ENCODE measurements at regions not wholly inside any gene's neighbourhood (a gene's known extent, or its start where the extent isn't known, plus 50 kb on each side); places are given as distances from the start of the nearest gene placed in this dataset.

DNA sequence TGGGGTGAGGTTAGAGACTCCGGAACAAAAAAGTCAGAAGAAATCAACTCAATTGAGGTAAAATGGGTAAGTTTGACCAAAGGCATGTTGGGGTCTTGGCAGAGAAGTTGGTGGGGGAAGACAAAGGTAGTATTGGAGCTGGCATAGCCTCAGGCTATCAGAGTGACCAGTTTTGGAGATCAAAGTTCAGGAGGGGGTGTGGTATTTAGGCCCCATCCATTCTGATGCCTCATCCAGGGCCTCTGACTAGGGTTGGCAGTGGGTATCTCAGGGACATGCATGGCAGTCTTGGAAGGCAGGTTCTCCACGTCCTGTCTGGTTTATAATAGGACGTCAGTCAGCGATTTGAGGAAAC lies 73.2 kb upstream of the TRABD2B start:
- no peak for TF ChIP-seq TEAD2 (tag; IDR thresholded peaks at IDR 0.05)
- TF ChIP-seq POLR2A (conservative IDR thresholded peaks at IDR 0.05), result no peak
- TF ChIP-seq, protein P1, sequence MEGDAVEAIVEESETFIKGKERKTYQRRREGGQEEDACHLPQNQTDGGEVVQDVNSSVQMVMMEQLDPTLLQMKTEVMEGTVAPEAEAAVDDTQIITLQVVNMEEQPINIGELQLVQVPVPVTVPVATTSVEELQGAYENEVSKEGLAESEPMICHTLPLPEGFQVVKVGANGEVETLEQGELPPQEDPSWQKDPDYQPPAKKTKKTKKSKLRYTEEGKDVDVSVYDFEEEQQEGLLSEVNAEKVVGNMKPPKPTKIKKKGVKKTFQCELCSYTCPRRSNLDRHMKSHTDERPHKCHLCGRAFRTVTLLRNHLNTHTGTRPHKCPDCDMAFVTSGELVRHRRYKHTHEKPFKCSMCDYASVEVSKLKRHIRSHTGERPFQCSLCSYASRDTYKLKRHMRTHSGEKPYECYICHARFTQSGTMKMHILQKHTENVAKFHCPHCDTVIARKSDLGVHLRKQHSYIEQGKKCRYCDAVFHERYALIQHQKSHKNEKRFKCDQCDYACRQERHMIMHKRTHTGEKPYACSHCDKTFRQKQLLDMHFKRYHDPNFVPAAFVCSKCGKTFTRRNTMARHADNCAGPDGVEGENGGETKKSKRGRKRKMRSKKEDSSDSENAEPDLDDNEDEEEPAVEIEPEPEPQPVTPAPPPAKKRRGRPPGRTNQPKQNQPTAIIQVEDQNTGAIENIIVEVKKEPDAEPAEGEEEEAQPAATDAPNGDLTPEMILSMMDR (IDR thresholded peaks at IDR 0.05 in 2 of 3, conservative IDR thresholded peaks at IDR 0.05 in 1 of 3; ENCODE audit: insufficient read depth in 2 of 3, low read depth in 1 of 3, low read length in 3 of 3), result no peak
- TF ChIP-seq TOE1 (IDR thresholded peaks at IDR 0.05; ENCODE audit: borderline replicate concordance), result no peak
- no peak for TF ChIP-seq TOE1 (CRISPR knock-in tag; IDR thresholded peaks at IDR 0.05; ENCODE audit: borderline replicate concordance, low read depth)
- TF ChIP-seq ESRRA (IDR thresholded peaks at IDR 0.05; ENCODE audit: borderline replicate concordance, low read depth), result no peak
- TF ChIP-seq HMG20A (CRISPR knock-in tag; conservative IDR thresholded peaks at IDR 0.05), result no peak
- TF ChIP-seq HCFC1 (IDR thresholded peaks at IDR 0.05; ENCODE audit: low read depth, low read length), result no peak
- TF ChIP-seq RBBP5 (IDR thresholded peaks at IDR 0.05; ENCODE audit: borderline replicate concordance, insufficient read depth, low read length, poor library complexity, severe bottlenecking), result no peak
- TF ChIP-seq HDAC6 (IDR thresholded peaks at IDR 0.05; ENCODE audit: low read depth, low read length), result no peak
- TF ChIP-seq TRIM28 (IDR thresholded peaks at IDR 0.05), result no peak

Measured in K562 (cell line).